GM04504 (cell line): ENCODE measurements at regions not wholly inside any gene's neighbourhood (a gene's known extent, or its start where the extent isn't known, plus 50 kb on each side); places are given as distances from the start of the nearest gene placed in this dataset.
"Not testable (repeated sequence)": the region's sequence is repeated elsewhere in the genome, so short reads cannot be mapped to it uniquely, and the experiment has no call there.

Source experiments
- DNase-seq: peaks from one replicate; pipeline ENCODE4 v3.0.0-alpha.2; 2012; ENCODE audit warnings: low read depth

DNA sequence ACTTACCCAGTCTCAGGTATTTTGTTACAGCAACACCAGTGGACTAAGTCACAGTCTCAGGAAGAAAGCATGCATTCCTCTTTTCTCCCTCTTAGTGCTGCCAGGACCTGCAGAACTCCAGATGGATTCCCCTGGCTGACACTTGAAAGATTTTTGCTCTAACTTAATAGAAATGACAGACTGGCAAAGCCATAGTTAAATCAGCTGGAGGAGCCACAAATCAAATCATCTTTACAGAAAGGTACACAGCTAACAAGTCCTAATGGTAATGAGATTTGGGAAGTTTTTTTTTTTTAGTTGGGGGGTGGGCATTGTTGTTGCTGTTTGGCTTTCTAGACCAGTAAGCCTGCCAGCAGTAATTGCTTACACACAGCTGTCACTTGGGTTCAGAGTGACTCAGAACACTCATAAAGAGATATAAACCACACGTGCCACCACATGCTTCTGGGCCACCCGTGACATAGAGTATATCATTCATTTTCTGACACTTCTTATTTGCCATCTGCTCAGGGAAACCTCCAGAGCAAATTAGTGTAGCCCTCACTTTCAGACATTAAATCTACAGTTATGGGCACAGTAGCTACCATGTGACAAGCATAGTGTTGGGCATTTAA is 72.4 kb downstream of the FH start:
- DNase-seq: no peak

DNA sequence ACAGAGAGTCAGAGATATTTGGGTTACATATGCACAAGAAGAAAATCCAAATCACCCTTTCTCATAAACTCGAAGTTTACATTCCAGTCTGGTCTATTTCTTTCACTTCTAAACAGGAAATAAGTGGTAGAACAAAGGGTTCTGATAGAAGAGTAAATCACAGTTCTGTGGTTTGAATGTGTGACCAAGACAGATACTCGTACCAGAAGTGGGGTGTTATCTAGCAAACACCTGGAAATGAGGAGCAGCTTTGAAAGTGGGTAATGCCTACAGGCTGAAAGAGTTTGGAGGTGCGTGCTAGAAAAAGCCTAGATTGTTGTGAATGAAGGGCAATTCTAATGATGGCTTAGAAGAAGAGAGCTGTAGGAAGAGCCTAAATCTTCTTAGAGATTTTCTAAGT is 74.7 kb downstream of the FH start:
- no peak for DNase-seq

DNA sequence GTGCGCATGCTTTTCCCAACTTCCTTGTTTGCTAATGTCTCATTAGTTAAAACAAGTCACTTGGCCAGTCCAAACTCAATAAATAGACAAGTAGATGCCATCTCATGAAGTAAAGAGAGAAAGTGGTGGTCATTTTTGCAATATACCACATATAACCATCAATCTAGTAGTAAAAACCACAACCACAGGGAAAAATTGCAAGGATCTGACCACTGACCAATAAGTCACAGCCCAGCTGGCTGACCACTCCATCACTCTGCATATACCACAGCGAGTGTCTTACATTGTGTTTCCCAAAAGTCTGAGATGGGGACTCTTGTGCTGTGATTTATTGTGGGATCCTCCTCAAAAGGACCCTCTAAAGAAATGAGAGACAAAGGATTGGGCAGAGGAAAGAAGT is 76.0 kb downstream of the FH start:
- DNase-seq: no peak

DNA sequence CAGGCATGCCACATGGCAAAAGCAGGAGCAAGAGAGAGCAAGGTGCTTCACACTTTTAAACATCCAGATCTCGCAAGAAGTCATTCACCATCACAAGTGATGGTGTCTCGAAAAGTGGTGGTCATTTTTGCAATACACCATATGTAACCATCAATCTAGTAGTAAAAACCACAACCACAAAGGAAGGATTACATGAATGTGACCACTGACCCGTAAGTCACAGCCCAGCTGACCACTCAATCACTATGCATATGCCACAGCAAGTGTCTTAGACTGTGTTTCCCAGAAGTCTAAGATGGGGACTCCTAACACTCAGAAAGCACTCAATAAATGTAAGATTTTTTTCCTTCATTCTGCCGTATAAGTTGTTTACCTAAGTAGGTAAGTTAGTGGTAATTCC is 76.9 kb downstream of the FH start:
- DNase-seq: no peak

DNA sequence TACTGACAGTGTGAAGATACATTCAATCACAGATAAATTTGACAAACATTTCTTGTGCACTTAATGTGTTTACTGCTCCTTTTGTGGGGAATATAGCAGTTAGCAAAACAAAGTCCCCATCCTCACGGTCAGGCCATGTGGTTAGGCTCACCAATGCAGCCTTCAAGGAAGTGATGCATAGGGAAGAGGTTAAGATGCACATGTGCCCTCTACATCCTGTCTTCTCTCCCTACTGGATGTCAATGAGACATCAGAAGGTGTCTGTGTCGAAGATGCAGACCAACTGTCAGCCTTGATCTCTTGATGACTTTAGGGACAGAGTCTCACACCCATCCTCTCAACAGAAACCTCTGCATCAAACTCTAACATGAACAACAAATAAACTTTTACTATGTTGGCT is 78.7 kb downstream of the FH start:
- DNase-seq: no peak

DNA sequence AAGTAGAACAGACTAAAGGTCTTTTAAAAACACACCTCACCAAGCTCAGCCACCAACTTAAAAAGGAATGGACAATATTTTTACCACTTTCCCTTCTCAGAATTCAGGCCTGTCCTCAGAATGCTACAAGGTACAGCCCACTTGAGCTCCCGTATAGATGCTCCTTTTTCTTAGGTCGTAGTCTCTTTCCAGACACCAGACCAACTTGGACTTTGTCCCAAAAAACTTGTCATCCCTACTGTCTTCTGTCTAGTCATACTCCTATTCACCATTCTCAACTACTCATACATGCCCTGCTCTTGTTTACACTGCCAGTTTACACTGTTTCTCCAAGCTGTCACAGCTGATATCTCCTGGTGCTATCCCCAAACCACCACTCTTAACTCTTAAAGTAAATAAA is 80.9 kb downstream of the FH start:
- DNase-seq: not testable (repeated sequence)

DNA sequence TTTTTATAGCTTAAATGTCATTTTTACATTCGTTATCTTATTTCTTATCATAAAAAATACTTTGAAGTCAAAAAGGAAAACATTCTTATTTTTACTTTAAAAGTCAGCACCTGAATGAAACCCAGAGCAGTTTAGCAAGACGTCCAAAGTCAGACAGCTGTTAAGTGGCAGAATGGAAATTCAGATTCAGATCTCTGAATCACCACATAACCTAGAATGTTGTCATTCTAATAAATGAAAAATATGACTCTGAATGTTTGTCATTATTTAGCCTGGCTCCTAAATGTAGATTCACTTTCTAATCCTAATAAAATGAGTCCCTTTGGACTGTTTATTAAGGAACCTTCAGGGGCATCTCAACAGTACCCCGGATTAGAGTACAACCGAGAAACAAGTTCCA is 75.2 kb upstream of the RGS7 start:
- DNase-seq: no peak

DNA sequence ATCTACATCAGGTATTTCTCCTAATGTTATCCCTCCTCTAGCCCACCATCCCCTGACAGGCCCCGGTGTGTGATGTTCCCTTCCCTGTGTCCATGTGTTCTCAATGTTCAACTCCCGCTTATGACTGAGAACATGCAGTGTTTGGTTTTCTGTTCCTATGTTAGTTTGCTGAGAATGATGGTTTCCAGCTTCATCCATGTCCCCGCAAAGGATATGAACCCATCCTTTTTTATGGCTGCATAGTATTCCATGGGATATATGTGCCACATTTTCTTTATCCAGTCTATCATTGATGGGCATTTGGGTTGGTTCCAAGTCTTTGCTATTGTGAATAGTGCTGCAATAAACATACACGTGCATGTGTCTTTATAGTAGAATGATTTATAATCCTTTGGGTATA is 68.1 kb upstream of the RGS7 start:
- not testable (repeated sequence) for DNase-seq

DNA sequence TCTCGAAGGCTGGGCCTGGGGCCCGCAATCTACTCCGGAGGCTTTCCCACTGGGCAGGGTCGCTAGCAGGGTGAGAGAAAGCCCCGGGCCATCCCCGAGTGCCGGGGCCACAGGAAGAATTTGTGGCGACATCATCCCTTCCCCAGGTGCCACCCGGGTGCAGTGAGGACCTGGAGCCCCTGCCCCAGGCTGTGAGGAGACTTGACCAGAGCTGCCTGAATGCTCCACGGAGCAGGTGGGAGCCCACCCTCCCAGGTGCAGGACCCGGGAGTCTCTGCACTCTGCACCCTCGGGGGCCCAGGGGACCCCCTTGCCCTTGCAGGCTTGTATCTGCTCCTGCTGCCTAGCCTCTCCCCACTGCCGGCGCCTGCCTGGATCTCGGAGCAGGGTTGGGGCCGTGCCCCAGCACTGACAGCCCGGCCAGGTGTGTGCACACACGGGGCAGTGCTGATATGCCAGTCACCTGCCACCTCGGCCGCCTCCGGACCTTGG is 67.5 kb upstream of the RGS7 start:
- DNase-seq: no peak

DNA sequence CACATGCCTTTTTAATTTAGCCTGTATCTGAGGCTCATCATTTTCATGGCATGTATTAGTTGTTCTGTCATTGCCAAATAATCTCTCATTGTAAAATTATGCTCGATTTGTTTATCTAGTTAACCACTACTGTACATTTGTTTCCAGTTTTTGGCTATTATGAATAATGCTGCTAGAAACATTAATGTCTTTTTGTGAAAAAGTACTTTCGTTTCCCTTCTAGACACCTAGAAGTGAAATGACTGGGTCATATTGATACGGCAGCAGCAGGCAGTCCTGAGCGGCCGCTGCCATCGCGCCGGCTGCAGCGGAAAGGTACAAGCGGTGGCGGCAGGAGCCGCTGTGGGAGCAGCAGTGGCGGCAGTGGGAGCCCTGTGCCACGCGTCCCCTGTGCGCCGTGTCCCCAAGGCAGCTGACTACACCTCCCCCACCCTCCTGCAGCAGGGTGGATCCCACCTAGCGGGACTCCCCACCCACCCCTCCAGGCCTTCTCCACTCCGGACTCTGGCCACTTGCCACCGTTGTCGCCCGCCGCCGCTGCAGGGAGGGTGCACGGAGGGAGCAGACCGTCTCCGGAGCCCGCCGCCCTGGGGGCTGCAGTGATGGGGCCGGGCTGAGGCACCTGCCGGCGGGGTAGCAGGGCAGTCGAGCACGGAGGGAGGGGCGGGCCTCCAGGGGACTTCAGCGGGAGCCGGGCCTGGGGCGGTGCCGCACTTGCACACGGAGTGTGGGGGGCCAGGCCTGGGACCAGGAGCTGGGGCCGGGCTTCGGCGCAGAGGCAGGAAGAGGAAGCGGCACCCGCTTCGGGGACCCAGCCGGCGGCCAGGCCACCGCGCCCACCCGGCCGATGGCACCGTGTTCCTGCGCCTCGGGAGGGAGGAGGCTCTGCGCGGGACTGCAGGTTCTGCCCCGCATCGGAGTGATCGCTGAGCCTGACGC is 66.8 kb upstream of the RGS7 start:
- no peak for DNase-seq

DNA sequence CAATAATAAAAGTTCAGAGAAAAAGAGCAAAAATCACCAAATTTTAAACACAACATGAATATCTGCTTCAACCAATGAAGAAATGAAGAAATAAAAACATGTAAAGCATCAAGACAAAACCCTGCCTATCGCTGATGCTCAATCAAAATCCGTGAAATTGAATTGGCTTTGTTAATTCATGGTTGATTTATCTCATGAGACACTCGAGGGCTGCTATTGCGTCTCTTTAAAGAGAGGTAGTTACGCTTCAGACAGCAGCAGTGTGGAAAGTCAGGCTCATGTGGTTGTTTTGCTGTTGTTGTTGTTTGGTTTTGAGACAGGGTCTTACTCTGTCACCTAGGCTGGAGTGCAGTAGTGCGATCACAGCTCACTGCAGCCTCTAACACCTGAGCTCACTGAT is 65.5 kb upstream of the RGS7 start:
- no peak for DNase-seq

DNA sequence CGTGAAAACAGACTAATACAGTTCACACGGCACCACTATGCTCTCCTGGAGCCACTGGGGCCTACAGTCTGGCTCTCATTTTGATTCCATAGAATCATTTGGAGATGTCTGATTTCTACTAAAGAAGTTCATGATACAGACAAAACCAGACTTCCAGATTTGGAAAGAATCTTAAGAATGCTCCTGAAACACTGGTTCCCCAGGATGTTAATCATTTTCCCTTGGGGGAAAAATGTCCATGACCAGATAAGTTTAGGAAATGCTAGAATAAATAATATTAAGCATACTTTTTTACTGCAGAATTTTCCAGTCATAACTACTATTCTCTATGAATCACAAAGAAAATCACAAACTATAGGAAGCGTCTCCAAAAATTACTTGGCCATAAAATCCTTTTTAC is 63.0 kb upstream of the RGS7 start:
- DNase-seq: no peak

DNA sequence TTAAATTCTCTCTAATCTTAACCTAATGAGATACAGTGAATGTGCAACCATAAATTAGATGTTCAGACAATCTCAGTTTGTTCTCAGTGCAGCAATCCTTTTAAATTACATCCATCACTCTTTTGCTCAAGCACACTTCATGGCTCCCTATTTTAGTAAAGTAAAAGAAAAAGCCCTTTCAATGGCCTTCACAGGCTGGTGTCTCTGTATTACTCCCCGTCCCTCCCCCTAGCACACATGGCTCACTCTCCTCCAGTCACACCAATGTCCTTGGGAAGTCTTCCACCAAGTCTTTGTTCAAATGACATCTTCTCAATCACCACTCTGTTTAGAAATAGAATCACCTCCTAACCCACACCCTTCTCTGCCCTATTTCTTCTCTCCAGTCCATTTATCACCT is 60.3 kb upstream of the RGS7 start:
- DNase-seq: no peak

DNA sequence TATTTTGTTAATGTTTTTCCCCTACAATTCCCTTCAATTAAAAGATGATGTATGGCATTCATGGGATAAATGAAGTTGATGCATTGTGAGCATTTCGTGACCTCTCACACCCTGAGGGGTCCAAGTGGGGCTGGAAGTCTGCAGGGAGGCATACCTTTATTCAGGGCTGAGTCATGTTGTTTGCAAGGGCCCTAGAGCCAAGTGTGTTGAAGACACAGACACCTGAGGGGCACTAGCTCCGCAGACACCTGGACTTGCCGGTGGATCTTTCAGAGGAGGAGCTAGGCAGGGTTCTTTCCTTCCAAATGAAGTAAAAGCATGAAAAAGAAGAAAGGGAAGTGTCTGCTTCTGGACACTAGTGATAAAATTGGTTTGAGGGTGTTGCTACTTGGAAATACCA is 57.0 kb upstream of the RGS7 start:
- no peak for DNase-seq

DNA sequence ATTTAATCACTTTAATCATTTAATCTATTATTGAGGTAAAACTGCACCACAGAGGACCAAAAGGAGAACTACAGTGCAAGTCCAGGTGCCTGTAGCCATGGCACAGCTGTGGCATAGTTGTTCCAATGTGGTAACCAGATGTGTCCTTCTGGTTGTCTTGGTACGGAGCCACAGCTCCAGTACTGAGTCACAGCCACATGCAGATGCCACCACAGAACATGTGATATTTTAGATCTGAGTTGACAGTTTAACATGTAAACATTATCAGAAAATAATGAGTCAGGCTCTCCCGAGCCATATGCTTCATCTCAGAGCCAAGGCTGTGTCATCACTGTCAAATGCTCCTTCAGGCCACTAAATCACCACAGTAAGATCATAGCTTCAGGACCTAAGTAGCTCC is 56.4 kb upstream of the RGS7 start:
- DNase-seq: peak; percentile 92

DNA sequence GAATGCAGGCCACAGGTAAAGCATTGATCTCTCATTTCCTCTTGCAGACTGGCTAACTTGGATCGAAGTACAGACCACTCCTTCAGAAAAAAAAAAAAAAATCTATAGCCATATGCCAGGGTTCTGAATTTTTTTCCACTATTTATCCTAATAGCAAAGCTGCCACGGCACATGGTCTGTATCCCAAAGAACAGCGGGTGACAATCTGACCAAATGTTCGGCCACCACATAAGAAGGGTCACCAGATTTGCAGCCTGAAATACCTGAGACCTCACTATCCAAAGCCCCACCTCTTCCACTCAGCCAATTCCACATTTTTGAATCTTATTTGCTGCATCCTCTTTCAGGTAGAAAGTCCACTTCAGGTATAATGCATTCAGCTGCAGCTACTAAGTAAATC is 55.6 kb upstream of the RGS7 start:
- DNase-seq: no peak

DNA sequence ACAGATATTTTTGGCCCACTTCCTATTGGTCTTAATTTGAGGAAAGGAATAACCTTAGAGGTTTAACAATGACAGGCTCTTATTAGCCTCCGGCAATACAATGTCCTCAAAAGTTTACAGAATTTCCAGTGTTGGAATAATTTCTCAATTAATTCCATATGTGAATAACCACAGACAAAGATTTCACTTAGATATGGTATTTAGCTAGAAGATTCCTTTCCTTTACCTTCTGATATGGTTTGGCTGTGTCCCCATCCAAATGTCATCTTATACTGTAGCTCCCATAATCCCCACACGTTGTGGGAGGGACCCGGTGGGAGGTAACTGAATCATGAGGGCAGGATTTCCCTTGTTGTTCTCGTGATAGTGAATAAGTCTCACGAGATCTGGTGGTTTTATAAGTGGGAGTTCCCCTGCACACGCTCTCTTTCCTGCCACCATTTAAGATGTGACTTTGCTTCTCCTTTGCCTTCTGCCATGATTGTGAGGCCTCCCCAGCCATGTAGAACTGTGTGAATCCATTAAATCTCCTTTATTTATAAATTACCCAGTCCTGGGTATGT is 54.9 kb upstream of the RGS7 start:
- DNase-seq: peak; percentile 24

DNA sequence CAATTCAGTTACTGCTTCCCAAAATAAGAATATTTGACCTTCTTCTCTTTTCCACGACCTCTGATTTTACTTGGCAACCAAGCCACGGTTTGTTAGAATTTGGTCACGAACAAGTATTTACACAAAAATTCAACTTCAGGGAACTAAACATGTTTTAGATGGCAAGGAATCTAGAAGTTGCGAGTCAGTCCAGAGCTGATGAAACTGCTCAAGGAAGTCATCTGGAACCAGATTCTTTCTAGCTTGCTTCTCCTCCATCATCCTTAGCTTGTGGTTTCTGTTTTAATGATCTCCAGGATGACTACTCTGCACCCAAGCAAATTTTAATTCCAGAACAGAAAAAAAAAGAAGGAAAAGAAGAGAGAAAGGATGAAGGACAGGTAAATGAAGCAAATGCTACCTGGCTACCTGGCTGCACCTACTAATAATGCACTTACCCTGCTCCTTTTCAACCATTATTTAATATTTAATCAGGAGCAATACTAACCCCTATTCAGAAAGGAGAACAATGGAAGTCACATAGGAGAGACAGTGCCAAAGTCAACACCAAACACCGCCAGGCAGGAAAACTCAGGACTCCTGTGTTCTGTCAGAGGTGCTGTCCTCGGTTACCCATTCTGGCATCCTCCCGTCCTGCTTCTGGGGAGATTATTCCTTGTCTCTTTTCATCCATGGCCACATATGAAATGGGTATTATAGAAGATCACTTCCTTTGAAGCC is 54.2 kb upstream of the RGS7 start:
- peak; percentile 43 for DNase-seq

DNA sequence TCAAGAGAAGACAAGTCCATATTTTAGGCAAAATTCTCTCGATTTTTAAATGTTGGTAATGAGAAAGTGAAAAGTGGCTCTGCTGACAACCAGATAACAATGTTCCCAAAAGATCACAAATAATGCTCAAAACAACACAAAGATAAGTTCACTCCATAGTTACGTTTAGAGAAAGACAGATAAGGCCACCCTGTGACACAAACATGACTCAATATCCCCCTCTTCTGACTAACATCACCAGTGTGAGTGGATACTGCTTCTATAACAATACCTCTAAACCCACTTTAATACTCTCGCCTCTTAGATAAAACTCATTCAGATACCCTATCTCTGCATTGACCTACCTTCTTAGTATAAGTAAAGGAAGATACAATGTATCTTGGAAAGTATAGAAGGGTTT is 51.2 kb upstream of the RGS7 start:
- DNase-seq: no peak
